K562 (cell line): ENCODE measurements at regions not wholly inside any gene's neighbourhood (a gene's known extent, or its start where the extent isn't known, plus 50 kb on each side); places are given as distances from the start of the nearest gene placed in this dataset.

Experiments used
- ATF3 ChIP-seq, 2 experiments: fragments of 450-650 bp in 1 of 2; sonication (generic) in 1 of 2; formaldehyde crosslinking in 1 of 2; IDR thresholded peaks in 1 of 2; conservative IDR thresholded peaks in 1 of 2; 2 replicates each; pipeline versions ENCODE4 v1.6.1 to v1.8.1; 2016 to 2023; ENCODE audit warnings: mild to moderate bottlenecking in 2 of 2, moderate library complexity in 2 of 2, inconsistent platforms in 1 of 2, missing genetic modification reagents in 1 of 2
- CAMTA2 ChIP-seq: fragments of 250-450 bp; sonication (Bioruptor Pico); conservative IDR thresholded peaks from 2 replicates; pipeline ENCODE4 v1.5.1; 2022
- CREB1 ChIP-seq, 2 experiments: sonication (generic) in 1 of 2; formaldehyde crosslinking in 1 of 2; IDR thresholded peaks; 2 replicates each; pipeline versions ENCODE4 v1.6.1 to v1.8.0; 2012 to 2022; ENCODE audit warnings: inconsistent platforms in 1 of 2, mild to moderate bottlenecking in 1 of 2, missing genetic modification reagents in 1 of 2, moderate library complexity in 1 of 2
- CTBP1 ChIP-seq: fragments of 450-650 bp; IDR thresholded peaks from 2 replicates; pipeline ENCODE4 v1.6.1; 2016; ENCODE audit warnings: borderline replicate concordance
- FOXA3 ChIP-seq, 2 experiments: fragments of 450-650 bp in 1 of 2; sonication (generic) in 1 of 2; formaldehyde crosslinking; IDR thresholded peaks in 1 of 2; conservative IDR thresholded peaks in 1 of 2; 2 replicates each; pipeline versions ENCODE4 v1.4.0 to v1.8.0; 2020 to 2022; ENCODE audit warnings: mild to moderate bottlenecking in 2 of 2, missing genetic modification reagents in 1 of 2
- FUS ChIP-seq: fragments of 200-400 bp; formaldehyde crosslinking; optimal IDR thresholded peaks from 2 replicates; pipeline ENCODE3; 2017; ENCODE audit warnings: low read depth, low read length
- HDAC3 ChIP-seq: fragments of 450-650 bp; IDR thresholded peaks from 2 replicates; pipeline ENCODE4 v1.6.1; 2018; ENCODE audit warnings: borderline replicate concordance, mild to moderate bottlenecking, moderate library complexity; ENCODE audit not compliant: partially characterized antibody
- HMBOX1 ChIP-seq: sonication (generic); IDR thresholded peaks from 2 replicates; pipeline ENCODE4 v1.6.1; 2016
- L3MBTL2 ChIP-seq: fragments of 450-650 bp; IDR thresholded peaks from 2 replicates; pipeline ENCODE4 v1.6.1; 2016; ENCODE audit warnings: mild to moderate bottlenecking, moderate library complexity
- MAFG ChIP-seq: fragments of 450-650 bp; conservative IDR thresholded peaks from 2 replicates; pipeline ENCODE4 v1.6.1; 2016; ENCODE audit warnings: missing genetic modification characterization, missing compliant biosample characterization
- MEIS2 ChIP-seq: fragments of 450-650 bp; IDR thresholded peaks from 2 replicates; pipeline ENCODE4 v1.6.1; 2014; ENCODE audit warnings: mild to moderate bottlenecking; ENCODE audit not compliant: partially characterized antibody
- NCOR1 ChIP-seq: fragments of 450-650 bp; IDR thresholded peaks from 2 replicates; pipeline ENCODE4 v1.6.1; 2016; ENCODE audit warnings: mild to moderate bottlenecking, moderate library complexity
- RBM39 ChIP-seq: fragments of 200-400 bp; formaldehyde crosslinking; optimal IDR thresholded peaks from 2 replicates; pipeline ENCODE3; 2018; ENCODE audit warnings: low read depth, low read length
- SMARCA4 ChIP-seq: fragments of 450-650 bp; IDR thresholded peaks from 2 replicates; pipeline ENCODE4 v1.6.1; 2016
- SOX6 ChIP-seq: fragments of 450-650 bp; IDR thresholded peaks from 2 replicates; pipeline ENCODE4 v1.6.1; 2014; ENCODE audit warnings: mild to moderate bottlenecking
- TEAD4 ChIP-seq, 2 experiments: sonication (generic) in 1 of 2; formaldehyde crosslinking in 1 of 2; IDR thresholded peaks; 2 replicates each; pipeline versions ENCODE4 v1.6.1 to v1.8.0; 2012 to 2022; ENCODE audit warnings: borderline replicate concordance in 1 of 2, inconsistent platforms in 1 of 2, low read length in 1 of 2, mild to moderate bottlenecking in 1 of 2, missing genetic modification reagents in 1 of 2
- ZNF695 ChIP-seq: fragments of 450-650 bp; formaldehyde crosslinking; IDR thresholded peaks from 2 replicates; pipeline ENCODE4 v1.4.0; 2020; ENCODE audit warnings: mild to moderate bottlenecking, moderate library complexity
- ZNF785 ChIP-seq: fragments of 250-450 bp; sonication (Bioruptor Pico); IDR thresholded peaks from 2 replicates; pipeline ENCODE4 v1.4.0; 2020; ENCODE audit warnings: mild to moderate bottlenecking
- TF ChIP-seq, protein P1 (sequence below), 2 experiments: IDR thresholded peaks; 2 replicates each; pipeline ENCODE4 v1.6.1; 2011; ENCODE audit warnings: borderline replicate concordance in 1 of 2, control low read depth in 1 of 2, low read depth in 1 of 2, low read length in 1 of 2, mild to moderate bottlenecking in 1 of 2, mixed read lengths in 1 of 2, moderate library complexity in 1 of 2; ENCODE audit not compliant: insufficient read depth in 1 of 2, insufficient read length in 1 of 2, poor library complexity in 1 of 2, severe bottlenecking in 1 of 2; ENCODE audit errors: extremely low read depth in 1 of 2
- TF ChIP-seq, protein P2 (sequence below), 2 experiments: fragments of 450-650 bp; IDR thresholded peaks; 2 replicates each; pipeline ENCODE4 v1.6.1; 2018; ENCODE audit warnings: mild to moderate bottlenecking in 2 of 2, low read depth in 1 of 2; ENCODE audit not compliant: partially characterized antibody in 2 of 2

DNA sequence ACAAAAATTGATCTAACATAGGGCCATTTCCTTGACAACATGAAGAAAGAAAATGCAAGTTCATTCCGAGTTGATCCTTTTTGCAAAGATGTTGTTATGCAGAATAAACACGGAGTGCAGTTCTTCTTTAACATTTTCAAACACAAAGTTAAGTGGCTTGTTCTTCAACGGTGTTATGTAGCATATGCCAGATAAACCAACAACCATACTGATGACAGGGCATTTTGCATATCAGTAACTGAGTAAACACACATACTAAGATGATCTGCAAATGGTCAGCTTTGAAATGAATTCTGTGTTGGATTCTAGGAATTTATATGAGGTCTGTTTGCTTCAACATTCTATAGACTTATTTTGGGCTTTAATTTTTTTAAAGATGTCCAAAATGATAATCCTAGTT lies 266.4 kb downstream of the GPD2 start (continued):
- TF ChIP-seq, protein P1, sequence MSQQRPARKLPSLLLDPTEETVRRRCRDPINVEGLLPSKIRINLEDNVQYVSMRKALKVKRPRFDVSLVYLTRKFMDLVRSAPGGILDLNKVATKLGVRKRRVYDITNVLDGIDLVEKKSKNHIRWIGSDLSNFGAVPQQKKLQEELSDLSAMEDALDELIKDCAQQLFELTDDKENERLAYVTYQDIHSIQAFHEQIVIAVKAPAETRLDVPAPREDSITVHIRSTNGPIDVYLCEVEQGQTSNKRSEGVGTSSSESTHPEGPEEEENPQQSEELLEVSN (IDR thresholded peaks at IDR 0.05; ENCODE audit: borderline replicate concordance in 1 of 2, extremely low read depth in 1 of 2, insufficient read depth in 1 of 2, insufficient read length in 1 of 2, low read depth in 1 of 2, low read length in 1 of 2, poor library complexity in 1 of 2, severe bottlenecking in 1 of 2) = peak in 1 of 2 experiments; percentile 9
- TF ChIP-seq, protein P2, sequence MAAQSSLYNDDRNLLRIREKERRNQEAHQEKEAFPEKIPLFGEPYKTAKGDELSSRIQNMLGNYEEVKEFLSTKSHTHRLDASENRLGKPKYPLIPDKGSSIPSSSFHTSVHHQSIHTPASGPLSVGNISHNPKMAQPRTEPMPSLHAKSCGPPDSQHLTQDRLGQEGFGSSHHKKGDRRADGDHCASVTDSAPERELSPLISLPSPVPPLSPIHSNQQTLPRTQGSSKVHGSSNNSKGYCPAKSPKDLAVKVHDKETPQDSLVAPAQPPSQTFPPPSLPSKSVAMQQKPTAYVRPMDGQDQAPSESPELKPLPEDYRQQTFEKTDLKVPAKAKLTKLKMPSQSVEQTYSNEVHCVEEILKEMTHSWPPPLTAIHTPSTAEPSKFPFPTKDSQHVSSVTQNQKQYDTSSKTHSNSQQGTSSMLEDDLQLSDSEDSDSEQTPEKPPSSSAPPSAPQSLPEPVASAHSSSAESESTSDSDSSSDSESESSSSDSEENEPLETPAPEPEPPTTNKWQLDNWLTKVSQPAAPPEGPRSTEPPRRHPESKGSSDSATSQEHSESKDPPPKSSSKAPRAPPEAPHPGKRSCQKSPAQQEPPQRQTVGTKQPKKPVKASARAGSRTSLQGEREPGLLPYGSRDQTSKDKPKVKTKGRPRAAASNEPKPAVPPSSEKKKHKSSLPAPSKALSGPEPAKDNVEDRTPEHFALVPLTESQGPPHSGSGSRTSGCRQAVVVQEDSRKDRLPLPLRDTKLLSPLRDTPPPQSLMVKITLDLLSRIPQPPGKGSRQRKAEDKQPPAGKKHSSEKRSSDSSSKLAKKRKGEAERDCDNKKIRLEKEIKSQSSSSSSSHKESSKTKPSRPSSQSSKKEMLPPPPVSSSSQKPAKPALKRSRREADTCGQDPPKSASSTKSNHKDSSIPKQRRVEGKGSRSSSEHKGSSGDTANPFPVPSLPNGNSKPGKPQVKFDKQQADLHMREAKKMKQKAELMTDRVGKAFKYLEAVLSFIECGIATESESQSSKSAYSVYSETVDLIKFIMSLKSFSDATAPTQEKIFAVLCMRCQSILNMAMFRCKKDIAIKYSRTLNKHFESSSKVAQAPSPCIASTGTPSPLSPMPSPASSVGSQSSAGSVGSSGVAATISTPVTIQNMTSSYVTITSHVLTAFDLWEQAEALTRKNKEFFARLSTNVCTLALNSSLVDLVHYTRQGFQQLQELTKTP (IDR thresholded peaks at IDR 0.05; ENCODE audit: low read depth in 1 of 2, partially characterized antibody in 2 of 2) = no peak
- no peak for TF ChIP-seq ZNF785 (CRISPR knock-in tag)
- TF ChIP-seq TEAD4 (IDR thresholded peaks at IDR 0.05; ENCODE audit: low read length) = peak; percentile 66; the same call in 1 of the 2 replicates
- TF ChIP-seq TEAD4 (CRISPR knock-in tag; IDR thresholded peaks at IDR 0.05; ENCODE audit: borderline replicate concordance) = no peak
- TF ChIP-seq L3MBTL2 = peak; percentile 88
- TF ChIP-seq FUS = no peak
- peak; percentile 33; the same call in 1 of the 2 replicates for TF ChIP-seq NCOR1
- TF ChIP-seq ATF3 (IDR thresholded peaks at IDR 0.05) = no peak
- no peak for TF ChIP-seq ATF3 (CRISPR knock-in tag; conservative IDR thresholded peaks at IDR 0.05)
- TF ChIP-seq HDAC3 = no peak
- peak in 1 of 2 experiments; percentile 82; a peak in 2 of 4 replicates for TF ChIP-seq FOXA3 (CRISPR knock-in tag; conservative IDR thresholded peaks at IDR 0.05 in 1 of 2, IDR thresholded peaks at IDR 0.05 in 1 of 2)
- peak; percentile 31; the same call in 1 of the 2 replicates for TF ChIP-seq SOX6
- TF ChIP-seq HMBOX1 = peak; percentile 76
- TF ChIP-seq ZNF695 (CRISPR knock-in tag) = no peak
- no peak for TF ChIP-seq CREB1 (IDR thresholded peaks at IDR 0.05)
- TF ChIP-seq CREB1 (CRISPR knock-in tag; IDR thresholded peaks at IDR 0.05) = no peak
- no peak for TF ChIP-seq CTBP1
- peak; percentile 75 for TF ChIP-seq MAFG
- peak; percentile 57 for TF ChIP-seq MEIS2
- no peak for TF ChIP-seq RBM39
- no peak for TF ChIP-seq CAMTA2 (CRISPR knock-in tag)
- peak; percentile 44 for TF ChIP-seq SMARCA4
